Progenitor cell of endocrine pancreas (in vitro differentiated cells): ENCODE measurements at regions not wholly inside any gene's neighbourhood (a gene's known extent, or its start where the extent isn't known, plus 50 kb on each side); places are given as distances from the start of the nearest gene placed in this dataset.

Experiments used
- DNase-seq: peaks from one replicate; pipeline ENCODE4 v3.0.0; 2021; ENCODE audit warnings: low spot score; ENCODE audit not compliant: unreplicated experiment
- H3K27ac Mint-ChIP-seq: 2 replicates; pipeline ENCODE4 v1.8.0; 2021; ENCODE audit warnings: mild to moderate bottlenecking, moderate library complexity, mixed read lengths
- H3K27me3 Mint-ChIP-seq: 2 replicates; pipeline ENCODE4 v1.8.0; 2021; ENCODE audit warnings: mixed read lengths
- H3K36me3 Mint-ChIP-seq: 2 replicates; pipeline ENCODE4 v1.8.0; 2022; ENCODE audit warnings: mixed read lengths; ENCODE audit not compliant: insufficient read depth
- H3K4me1 Mint-ChIP-seq: 2 replicates; pipeline ENCODE4 v1.8.0; 2021; ENCODE audit warnings: low read depth, mixed read lengths
- H3K4me3 Mint-ChIP-seq: 2 replicates; pipeline ENCODE4 v1.8.0; 2021; ENCODE audit warnings: low read depth, mild to moderate bottlenecking, moderate library complexity, mixed read lengths
- H3K9me3 Mint-ChIP-seq: 2 replicates; pipeline ENCODE4 v1.8.0; 2021; ENCODE audit warnings: low read depth, mixed read lengths
- CTCF ChIP-seq: fragments of 200-600 bp; sonication (generic); IDR thresholded peaks from one replicate; pipeline ENCODE4 v1.5.0; 2021; ENCODE audit warnings: antibody characterized with exemption, mild to moderate bottlenecking; ENCODE audit not compliant: unreplicated experiment

- Mint-ChIP-seq H3K36me3 (no peaks in the 10 kb centered on the region), H3K4me3 (no peak overlapping the region), H3K4me1 (peaks cover 24% of the 10 kb centered on the region), H3K9me3 (no peaks in the 10 kb centered on the region), H3K27ac (no peak overlapping the region), H3K27me3 (no peaks in the 10 kb centered on the region)
- TF ChIP-seq CTCF, result no peak
- DNase-seq, result no peak
Observed at GRCh38 chr4:104418286-104418685, 76.4 kb downstream of the CXXC4 start.

GRCh38 chr4:104417357-104417882, 77.3 kb downstream of the CXXC4 start:
- no peak for DNase-seq
- no peaks in the 10 kb centered on the region for H3K27me3 Mint-ChIP-seq
- no peak for TF ChIP-seq CTCF
- no peaks in the 10 kb centered on the region for H3K36me3 Mint-ChIP-seq
- H3K4me3 Mint-ChIP-seq, result no peak overlapping the region
- H3K4me1 Mint-ChIP-seq, result peaks cover 21% of the 10 kb centered on the region
- no peaks in the 10 kb centered on the region for H3K9me3 Mint-ChIP-seq
- H3K27ac Mint-ChIP-seq, result no peak overlapping the region

DNA sequence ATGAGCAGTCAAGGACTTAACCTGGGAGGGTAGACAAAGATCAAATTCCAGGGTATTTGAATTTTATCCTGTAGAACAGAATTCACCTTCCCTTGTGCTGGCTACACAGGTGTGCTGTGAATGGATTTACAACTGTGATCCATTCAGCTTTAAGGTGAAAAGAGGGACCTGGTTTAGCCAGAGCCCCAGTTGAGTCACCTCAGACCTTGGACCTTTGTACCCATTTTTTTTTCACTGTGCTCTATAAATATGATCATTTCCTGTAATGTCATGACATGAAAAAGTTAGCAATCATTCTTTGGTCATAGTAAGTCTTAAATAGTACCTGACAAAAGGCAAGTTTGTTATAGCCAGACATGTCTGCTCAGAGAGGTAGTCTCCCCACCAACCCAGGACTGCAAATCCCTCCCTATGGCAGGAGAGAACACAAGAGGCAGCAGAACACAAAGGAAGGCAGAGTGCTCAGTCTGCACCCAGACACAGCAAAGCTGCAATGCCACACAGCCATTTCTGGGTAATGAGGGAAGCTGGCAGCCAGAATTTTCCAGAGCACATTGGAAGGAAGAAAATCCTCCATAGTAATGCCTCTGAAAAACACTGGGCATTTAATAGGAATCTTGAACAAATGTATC, 77.9 kb downstream of the CXXC4 start:
- peaks cover 16% of the 10 kb centered on the region for H3K4me1 Mint-ChIP-seq
- no peak overlapping the region for H3K27ac Mint-ChIP-seq

GRCh38 chr4:104413487-104413886, 81.2 kb downstream of the CXXC4 start:
- H3K27me3 Mint-ChIP-seq, result no peaks in the 10 kb centered on the region
- no peak for TF ChIP-seq CTCF
- no peak overlapping the region for H3K27ac Mint-ChIP-seq
- no peaks in the 10 kb centered on the region for H3K36me3 Mint-ChIP-seq
- H3K9me3 Mint-ChIP-seq, result no peaks in the 10 kb centered on the region
- no peak for DNase-seq
- peaks cover 7% of the 10 kb centered on the region for H3K4me1 Mint-ChIP-seq
- no peak overlapping the region for H3K4me3 Mint-ChIP-seq

More for the DNA sequence above, 77.9 kb downstream of the CXXC4 start:
- Mint-ChIP-seq H3K36me3 (no peaks in the 10 kb centered on the region), H3K4me3 (no peak overlapping the region), H3K27me3 (no peaks in the 10 kb centered on the region), H3K9me3 (no peaks in the 10 kb centered on the region)
- no peak for TF ChIP-seq CTCF
- DNase-seq, result no peak

- DNase-seq, result no peak
- Mint-ChIP-seq H3K9me3 (no peaks in the 10 kb centered on the region), H3K27ac (no peak overlapping the region), H3K4me3 (no peak overlapping the region), H3K4me1 (peaks cover 5% of the 10 kb centered on the region), H3K36me3 (no peaks in the 10 kb centered on the region), H3K27me3 (no peaks in the 10 kb centered on the region)
- no peak for TF ChIP-seq CTCF
Observed at GRCh38 chr4:104412344-104412743, 82.3 kb downstream of the CXXC4 start.
